Natural killer cell (primary cell): ENCODE measurements at regions not wholly inside any gene's neighbourhood (a gene's known extent, or its start where the extent isn't known, plus 50 kb on each side); places are given as distances from the start of the nearest gene placed in this dataset.
"Not testable (repeated sequence)": the region's sequence is repeated elsewhere in the genome, so short reads cannot be mapped to it uniquely, and the experiment has no call there.

Experiments used
- ATAC-seq, 3 donors: fragments of 150-1000 bp in 2 of 3; fragments of 200-7000 bp in 1 of 3; cut with Tn5 transposase; 1 replicate in 1 of 3; 2 replicates in 2 of 3; pipeline ENCODE4 v1.10.0; 2021; ENCODE audit warnings: mild to moderate bottlenecking in 2 of 3, moderate library complexity in 2 of 3
- DNase-seq, 2 donors: peaks; one replicate each; pipeline versions ENCODE4 v3.0.0 to v3.0.0-alpha.2; 2013 to 2021; ENCODE audit warnings: mixed read lengths in 1 of 2
- H3K27ac ChIP-seq: one replicate; pipeline ENCODE4 v1.5.1; 2013; ENCODE audit warnings: mild to moderate bottlenecking, low read length
- H3K27me3 ChIP-seq: one replicate; pipeline ENCODE4 v1.6.1; 2013; ENCODE audit warnings: low read length; ENCODE audit not compliant: control insufficient read depth, insufficient read depth
- H3K36me3 ChIP-seq: one replicate; pipeline ENCODE4 v1.6.1; 2013; ENCODE audit warnings: low read length; ENCODE audit not compliant: control insufficient read depth, insufficient read depth
- H3K4me1 ChIP-seq: one replicate; pipeline ENCODE4 v1.6.1; 2013; ENCODE audit warnings: low read length; ENCODE audit not compliant: control insufficient read depth, insufficient read depth
- H3K4me3 ChIP-seq: one replicate; pipeline ENCODE4 v1.5.1; 2013; ENCODE audit warnings: low read length
- H3K9me3 ChIP-seq: one replicate; pipeline ENCODE4 v1.6.1; 2013; ENCODE audit warnings: low read length; ENCODE audit not compliant: control insufficient read depth, insufficient read depth
- H3K27ac Mint-ChIP-seq, 2 donors: one replicate each; pipeline ENCODE4 v1.8.0; 2022; ENCODE audit warnings: mild to moderate bottlenecking in 2 of 2, mixed read lengths in 2 of 2, moderate library complexity in 1 of 2
- H3K27me3 Mint-ChIP-seq, 2 donors: one replicate each; pipeline ENCODE4 v1.8.0; 2022; ENCODE audit warnings: low read depth in 2 of 2, mixed read lengths in 2 of 2
- H3K36me3 Mint-ChIP-seq: one replicate; pipeline ENCODE4 v1.8.0; 2022; ENCODE audit warnings: mixed read lengths
- H3K4me1 Mint-ChIP-seq, 2 donors: one replicate each; pipeline ENCODE4 v1.8.0; 2022; ENCODE audit warnings: mixed read lengths in 2 of 2
- H3K4me3 Mint-ChIP-seq: one replicate; pipeline ENCODE4 v1.8.0; 2022; ENCODE audit warnings: mild to moderate bottlenecking, moderate library complexity, mixed read lengths
- H3K9me3 Mint-ChIP-seq, 2 donors: one replicate each; pipeline ENCODE4 v1.8.0; 2022; ENCODE audit warnings: mixed read lengths in 2 of 2
- CTCF ChIP-seq: fragments of 200-600 bp; IDR thresholded peaks from one replicate; pipeline ENCODE4 v1.8.0; 2022; ENCODE audit warnings: antibody characterized with exemption
- WGBS: methylation state at CpG from one replicate; pipeline ENCODE4 v1.1.7; 2013; ENCODE audit warnings: missing lambda C conversion rate; ENCODE audit not compliant: insufficient coverage; 5-methylcytosine and 5-hydroxymethylcytosine counted together
- intact Hi-C: fragments of 100-400 bp; cut with micrococcal nuclease; formaldehyde crosslinking; loops from one replicate; pipeline ENCODE4 v1.14.2; 2022

- H3K4me1 Mint-ChIP-seq = no peaks in the 10 kb centered on the region
- H3K36me3 ChIP-seq = no peaks in the 10 kb centered on the region
- no peaks in the 10 kb centered on the region for H3K9me3 Mint-ChIP-seq
- H3K9me3 ChIP-seq = no peaks in the 10 kb centered on the region
- intact Hi-C loops = no loop called here
- H3K27me3 ChIP-seq = no peaks in the 10 kb centered on the region
- no peak for DNase-seq
- H3K27me3 Mint-ChIP-seq = peaks cover 0 to 2% of the 10 kb centered on the region in 2 donors
- no peak overlapping the region for H3K4me3 ChIP-seq
- H3K4me1 ChIP-seq = no peaks in the 10 kb centered on the region
- no peak overlapping the region for H3K27ac Mint-ChIP-seq
- no peak for TF ChIP-seq CTCF
- no peak for ATAC-seq
- 94% methylated on average over 10 of the region's 10 CpGs for WGBS
- no peaks in the 10 kb centered on the region for H3K36me3 Mint-ChIP-seq
- no peak overlapping the region for H3K27ac ChIP-seq
- no peak overlapping the region for H3K4me3 Mint-ChIP-seq
Measured at GRCh38 chr15:66965201-66965900, 100.1 kb upstream of the SMAD3 start.

GRCh38 chr15:66966256-66966655 is 99.1 kb upstream of the SMAD3 start:
- peaks cover 0 to 2% of the 10 kb centered on the region in 2 donors for H3K27me3 Mint-ChIP-seq
- no peaks in the 10 kb centered on the region for H3K4me1 Mint-ChIP-seq
- Histone ChIP-seq H3K36me3 (no peaks in the 10 kb centered on the region), H3K9me3 (no peaks in the 10 kb centered on the region), H3K27me3 (no peaks in the 10 kb centered on the region), H3K4me3 (no peak overlapping the region), H3K27ac (no peak overlapping the region), H3K4me1 (no peaks in the 10 kb centered on the region)
- ATAC-seq = no peak
- TF ChIP-seq CTCF = peak; percentile 16
- no peaks in the 10 kb centered on the region for H3K36me3 Mint-ChIP-seq
- H3K27ac Mint-ChIP-seq = no peak overlapping the region
- H3K9me3 Mint-ChIP-seq = no peaks in the 10 kb centered on the region
- no peak overlapping the region for H3K4me3 Mint-ChIP-seq
- intact Hi-C loops = no loop called here
- 100% methylated on average over 1 of the region's 2 CpGs for WGBS
- DNase-seq = peak in 1 of 2 donors; percentile 40

GRCh38 chr15:66968806-66969596 is 96.4 kb upstream of the SMAD3 start:
- Mint-ChIP-seq H3K9me3 (no peaks in the 10 kb centered on the region), H3K27ac (no peak overlapping the region), H3K4me1 (no peaks in the 10 kb centered on the region), H3K4me3 (no peak overlapping the region), H3K36me3 (no peaks in the 10 kb centered on the region), H3K27me3 (peaks cover 0 to 2% of the 10 kb centered on the region in 2 donors)
- H3K36me3 ChIP-seq = no peaks in the 10 kb centered on the region
- no peak overlapping the region for H3K4me3 ChIP-seq
- WGBS = 97% methylated on average over 9 of the region's 10 CpGs
- H3K9me3 ChIP-seq = no peaks in the 10 kb centered on the region
- TF ChIP-seq CTCF = no peak
- intact Hi-C loops = no loop called here
- H3K4me1 ChIP-seq = no peaks in the 10 kb centered on the region
- no peak for ATAC-seq
- DNase-seq = no peak
- no peaks in the 10 kb centered on the region for H3K27me3 ChIP-seq
- no peak overlapping the region for H3K27ac ChIP-seq

GRCh38 chr15:66974131-66974530 is 91.3 kb upstream of the SMAD3 start:
- not testable (repeated sequence) for H3K4me1 Mint-ChIP-seq, DNase-seq

GRCh38 chr15:66976106-66976640 is 89.2 kb upstream of the SMAD3 start:
- not testable (repeated sequence) for H3K4me3 Mint-ChIP-seq

More at GRCh38 chr15:66974131-66974530, 91.3 kb upstream of the SMAD3 start:
- WGBS = 87% methylated on average over 10 of the region's 10 CpGs
- H3K36me3 ChIP-seq, H3K9me3 Mint-ChIP-seq, ATAC-seq, H3K4me1 ChIP-seq, H3K4me3 ChIP-seq, H3K9me3 ChIP-seq, H3K27ac ChIP-seq, H3K27me3 Mint-ChIP-seq, H3K36me3 Mint-ChIP-seq, H3K4me3 Mint-ChIP-seq, H3K27me3 ChIP-seq, H3K27ac Mint-ChIP-seq, intact Hi-C loops: not testable (repeated sequence)

More at GRCh38 chr15:66976106-66976640, 89.2 kb upstream of the SMAD3 start:
- H3K4me1 Mint-ChIP-seq, H3K4me1 ChIP-seq, H3K9me3 ChIP-seq, H3K27ac ChIP-seq, ATAC-seq, H3K36me3 ChIP-seq, H3K36me3 Mint-ChIP-seq, intact Hi-C loops, H3K9me3 Mint-ChIP-seq, H3K27me3 ChIP-seq, H3K27ac Mint-ChIP-seq, H3K4me3 ChIP-seq, DNase-seq: not testable (repeated sequence)
- WGBS = 92% methylated on average over 18 of the region's 18 CpGs
- peaks cover 3 to 14% of the 10 kb centered on the region in 2 donors for H3K27me3 Mint-ChIP-seq
